Lower leg skin (tissue), 4 donors: ENCODE measurements at regions not wholly inside any gene's neighbourhood (a gene's known extent, or its start where the extent isn't known, plus 50 kb on each side); places are given as distances from the start of the nearest gene placed in this dataset.

Experiments
- DNase-seq, 2 donors: peaks; one replicate each; pipeline ENCODE4 v3.0.0-alpha.2; 2019; ENCODE audit warnings: low spot score in 2 of 2
- H3K4me3 ChIP-seq: fragments of 200-600 bp; sonication (generic); 2 replicates; pipeline ENCODE4 v1.5.1; 2017; ENCODE audit warnings: mild to moderate bottlenecking, low read depth; ENCODE audit not compliant: poor library complexity, severe bottlenecking
- CTCF ChIP-seq, 3 donors: fragments of 450-650 bp; IDR thresholded peaks; one replicate each; pipeline ENCODE4 v1.5.1; 2016; ENCODE audit warnings: antibody characterized with exemption in 3 of 3, mild to moderate bottlenecking in 3 of 3, moderate library complexity in 2 of 3
- POLR2A ChIP-seq, 2 donors: fragments of 450-650 bp; IDR thresholded peaks; one replicate each; pipeline ENCODE4 v1.6.1; 2016 to 2017; ENCODE audit warnings: antibody characterized with exemption in 2 of 2, mild to moderate bottlenecking in 1 of 2, moderate library complexity in 1 of 2
- WGBS, 2 donors: methylation state at CpG; one replicate each; pipeline ENCODE4 v1.1.5; 2018; 5-methylcytosine and 5-hydroxymethylcytosine counted together
- intact Hi-C: fragments of 100-400 bp; cut with DNase I; formaldehyde crosslinking; loops from one replicate; pipeline ENCODE4 v1.15.0; 2023; ENCODE audit warnings: low total_unique reads

DNA sequence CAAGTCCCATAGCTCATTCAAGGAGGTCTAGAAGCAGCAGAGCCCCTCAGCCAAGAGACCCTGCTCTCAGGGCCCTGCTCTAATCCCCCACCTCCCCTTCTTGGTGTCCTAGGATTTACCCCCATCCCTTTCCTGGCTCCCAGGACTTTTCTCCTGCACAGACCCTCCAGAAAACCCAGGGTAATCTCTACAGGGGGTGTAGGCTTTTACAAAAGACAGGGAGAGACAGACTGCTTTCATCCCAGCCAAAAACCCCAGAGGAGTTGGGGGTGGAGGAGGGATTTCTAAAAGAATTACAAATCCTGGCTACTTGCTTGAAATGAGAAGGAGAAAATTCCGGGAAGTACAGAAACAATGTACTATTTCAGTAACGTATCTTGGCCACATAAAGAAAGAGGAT, 133.3 kb downstream of the TNFSF13B start:
- no peak overlapping the region for H3K4me3 ChIP-seq
- WGBS, 2 donors: 43 to 48% methylated on average over 2 of the region's 2 CpGs
- TF ChIP-seq POLR2A (IDR thresholded peaks at IDR 0.05) (no peak), CTCF (IDR thresholded peaks at IDR 0.05) (no peak)
- DNase-seq: no peak
- intact Hi-C loops: no loop called here

DNA sequence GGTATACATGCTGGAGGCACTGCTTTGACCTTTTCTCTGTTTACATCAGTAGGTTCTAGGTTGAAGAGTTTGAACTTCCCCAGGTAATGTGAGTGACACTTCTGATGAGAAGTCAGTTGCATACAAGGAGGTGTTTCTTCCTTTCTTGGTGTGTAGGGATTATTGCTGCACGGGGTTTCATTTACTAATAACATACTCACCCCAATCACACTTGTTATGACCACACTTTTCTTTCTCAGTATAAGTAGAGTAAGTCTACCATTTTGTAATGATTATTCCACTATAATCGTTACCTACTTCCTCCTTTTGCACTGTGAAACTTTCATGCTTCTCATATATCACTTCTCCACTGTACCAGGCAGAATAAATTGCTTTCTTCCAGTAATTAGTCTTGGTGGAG, 138.0 kb downstream of the TNFSF13B start:
- 62% methylated on average over 2 of the region's 2 CpGs for WGBS, 2 donors
- DNase-seq: no peak
- TF ChIP-seq CTCF (IDR thresholded peaks at IDR 0.05): no peak
- no peak for TF ChIP-seq POLR2A (IDR thresholded peaks at IDR 0.05)
- no peak overlapping the region for H3K4me3 ChIP-seq
- intact Hi-C loops: no loop called here

GRCh38 chr13:108408672-108409071, 139.2 kb downstream of the TNFSF13B start:
- no peak overlapping the region for H3K4me3 ChIP-seq
- no peak for DNase-seq
- TF ChIP-seq POLR2A (IDR thresholded peaks at IDR 0.05) (no peak), CTCF (IDR thresholded peaks at IDR 0.05) (no peak)
- intact Hi-C loops: no loop called here
- WGBS, 2 donors: 10 to 18% methylated on average over 2 of the region's 2 CpGs

DNA sequence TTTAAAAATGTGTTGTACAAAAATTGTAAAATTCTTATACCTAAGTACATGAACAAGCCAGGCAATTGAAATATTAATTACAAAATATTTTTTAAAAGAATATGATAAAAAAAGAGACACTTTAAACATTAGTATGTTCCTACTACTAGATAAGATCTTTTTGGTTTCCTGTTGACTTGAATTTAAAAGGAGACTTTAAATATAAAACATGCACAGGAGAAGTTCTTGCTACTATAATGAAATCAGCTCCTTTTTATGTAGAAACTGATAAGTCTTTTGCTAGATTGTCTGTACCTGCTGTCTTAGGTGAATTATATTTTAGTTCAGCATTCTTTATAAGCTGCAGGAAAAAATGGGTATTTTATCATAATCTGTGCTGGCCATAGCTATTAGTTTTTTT, 140.2 kb downstream of the TNFSF13B start:
- TF ChIP-seq CTCF (IDR thresholded peaks at IDR 0.05) (no peak), POLR2A (IDR thresholded peaks at IDR 0.05) (no peak)
- intact Hi-C loops: no loop called here
- DNase-seq: no peak
- no peak overlapping the region for H3K4me3 ChIP-seq

DNA sequence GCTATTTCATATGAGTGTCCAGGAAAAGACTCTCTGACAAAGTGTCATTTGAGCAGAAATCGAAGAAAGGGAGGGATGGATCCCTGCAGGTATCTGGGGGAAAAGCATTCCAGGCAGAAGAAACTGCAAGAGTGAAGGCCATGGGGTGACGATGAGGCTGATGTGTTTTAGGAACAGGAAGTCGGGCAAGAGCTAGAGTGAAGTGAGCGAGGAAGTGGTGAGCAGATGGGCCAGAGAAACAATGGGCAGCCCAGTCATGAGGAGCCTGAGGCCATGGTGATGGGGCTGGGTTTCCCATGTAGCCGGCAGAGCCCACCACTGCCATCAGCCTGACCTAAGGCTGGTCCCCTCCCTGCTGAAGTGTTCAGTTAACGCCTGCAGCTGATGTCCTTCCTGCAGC, 150.2 kb downstream of the TNFSF13B start:
- TF ChIP-seq POLR2A (IDR thresholded peaks at IDR 0.05) (no peak), CTCF (IDR thresholded peaks at IDR 0.05) (no peak)
- WGBS, 2 donors: 71 to 74% methylated on average over 6 of the region's 6 CpGs
- intact Hi-C loops: no loop called here

DNA sequence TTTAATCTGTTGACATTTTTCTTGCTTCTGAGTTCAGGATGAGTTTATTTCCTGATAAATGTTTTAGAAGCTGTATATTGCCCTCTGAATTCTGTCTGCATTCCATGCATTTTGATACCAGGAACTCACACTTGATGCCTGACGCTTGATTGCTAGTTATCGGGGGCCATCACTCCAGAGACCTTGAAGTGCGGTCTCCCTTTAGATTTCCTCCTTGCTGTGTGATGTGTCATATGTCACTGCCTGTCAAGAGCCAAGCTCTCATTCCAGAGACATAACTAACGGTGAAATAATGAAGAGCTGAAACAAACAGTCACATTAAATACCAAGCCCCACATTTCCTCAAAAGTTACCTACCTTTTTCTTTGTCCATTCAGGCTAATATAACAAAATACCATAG, 155.5 kb downstream of the TNFSF13B start:
- 45 to 49% methylated on average over 4 of the region's 4 CpGs for WGBS, 2 donors
- intact Hi-C loops: no loop called here
- TF ChIP-seq POLR2A (IDR thresholded peaks at IDR 0.05) (no peak), CTCF (IDR thresholded peaks at IDR 0.05) (no peak)
- no peak overlapping the region for H3K4me3 ChIP-seq
- no peak for DNase-seq

More for the DNA sequence above, 150.2 kb downstream of the TNFSF13B start:
- no peak overlapping the region for H3K4me3 ChIP-seq
- no peak for DNase-seq
